ENCODE measurements at regions not wholly inside any gene's neighbourhood (a gene's known extent, or its start where the extent isn't known, plus 50 kb on each side); places are given as distances from the start of the nearest gene placed in this dataset.

DNA sequence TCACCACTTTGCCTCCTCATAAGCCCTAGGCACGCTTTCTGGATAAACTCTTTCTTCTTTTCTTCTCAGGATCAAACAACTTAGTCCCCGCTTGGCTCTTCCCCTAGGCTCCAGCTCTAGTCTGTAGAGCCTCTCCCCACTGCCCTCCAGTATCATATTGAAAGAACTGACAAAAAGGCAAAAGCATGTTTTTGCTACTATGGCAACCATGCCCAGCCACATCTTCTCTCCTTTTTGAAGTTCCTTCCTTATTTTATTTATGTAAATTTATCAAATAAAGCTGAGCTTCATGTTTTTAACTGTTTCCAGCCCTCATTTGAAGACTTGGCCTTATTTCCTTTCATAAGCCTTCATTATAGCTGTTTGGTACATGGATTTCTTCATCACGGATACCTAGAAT is 86.0 kb upstream of the LIMCH1 start:
- FAIRE-seq, result no peak
- no peak for DNase-seq (ENCODE audit: insufficient read length, low spot score)

DNA sequence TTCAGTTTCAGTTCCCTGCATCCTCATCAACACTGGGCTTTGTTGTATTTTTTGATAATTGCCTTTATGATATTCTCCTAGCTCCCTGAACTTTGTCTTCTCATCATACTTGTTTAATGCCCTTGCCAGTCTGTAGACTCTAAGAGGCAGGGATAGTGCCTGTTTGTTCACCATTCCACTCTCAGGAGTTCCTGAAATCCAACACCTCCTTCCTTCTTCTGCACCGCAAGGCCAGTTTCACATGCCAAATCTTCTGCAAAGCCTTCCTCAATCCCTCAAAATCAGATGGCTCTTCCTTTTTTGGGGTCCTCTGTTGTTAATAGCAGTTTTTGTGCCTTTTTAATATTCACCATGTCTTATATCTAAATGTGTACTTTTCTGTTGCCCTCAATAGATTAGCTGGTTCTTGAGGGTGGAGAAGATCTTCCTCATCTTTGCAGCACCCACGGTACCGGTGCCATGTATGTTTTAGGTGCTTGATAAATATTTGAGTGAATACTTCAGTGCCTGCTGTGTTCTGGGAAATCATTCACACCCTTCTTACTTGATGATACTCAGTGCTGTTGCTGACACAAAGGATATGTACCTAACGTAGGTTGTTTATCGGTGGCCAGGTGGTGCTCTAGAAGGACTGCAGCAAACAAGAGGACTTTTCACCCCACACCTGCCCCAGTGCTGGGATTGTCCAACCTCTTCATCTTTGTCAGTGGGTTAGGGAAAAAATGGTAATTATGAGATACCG is 85.3 kb upstream of the LIMCH1 start:
- FAIRE-seq (no peak), DNase-seq (ENCODE audit: insufficient read length, low spot score) (no peak)

DNA sequence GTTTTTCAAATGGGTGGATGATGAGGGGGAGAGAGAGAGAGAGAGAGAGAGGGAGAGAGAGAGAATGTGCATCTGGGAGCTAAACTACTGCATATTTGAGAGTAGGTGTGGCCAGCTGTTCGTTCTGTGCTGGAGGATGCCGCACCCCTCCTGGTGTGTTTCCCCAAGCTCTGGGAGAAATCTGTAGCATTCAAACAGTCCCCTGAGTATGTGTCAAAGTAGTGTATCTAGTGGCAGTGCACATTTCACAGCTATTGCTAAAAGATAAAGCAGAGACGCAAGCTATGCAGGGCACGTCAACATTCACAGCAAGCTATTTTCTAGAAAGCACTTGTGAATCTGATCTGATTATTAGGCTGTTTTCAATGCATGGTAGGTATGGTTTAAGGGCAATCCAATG is 83.5 kb upstream of the LIMCH1 start:
- FAIRE-seq, result no peak

DNA sequence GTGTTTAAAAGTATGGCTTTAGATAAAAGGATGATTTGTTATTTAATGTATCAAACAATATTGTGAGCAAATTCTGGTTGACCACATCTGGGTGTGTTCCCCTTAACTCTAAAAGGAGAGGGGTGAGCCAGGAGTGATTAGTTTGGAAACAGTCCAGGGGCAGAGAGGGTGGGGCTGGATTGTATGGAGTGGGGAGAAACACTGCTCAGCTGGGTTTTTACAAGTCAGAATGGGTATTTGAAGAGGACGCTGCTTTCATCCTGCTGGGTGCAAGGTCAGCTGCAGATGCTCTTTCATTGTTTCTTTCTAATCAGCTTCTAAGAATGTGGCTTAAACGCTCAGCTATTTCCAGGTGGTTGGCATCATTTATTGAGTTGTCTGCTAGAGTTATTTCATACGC is 82.8 kb upstream of the LIMCH1 start:
- no peak for DNase-seq (ENCODE audit: insufficient read length, low spot score)
- FAIRE-seq, result no peak

More for the DNA sequence above, 83.5 kb upstream of the LIMCH1 start:
- DNase-seq (ENCODE audit: insufficient read length, low spot score), result no peak

DNA sequence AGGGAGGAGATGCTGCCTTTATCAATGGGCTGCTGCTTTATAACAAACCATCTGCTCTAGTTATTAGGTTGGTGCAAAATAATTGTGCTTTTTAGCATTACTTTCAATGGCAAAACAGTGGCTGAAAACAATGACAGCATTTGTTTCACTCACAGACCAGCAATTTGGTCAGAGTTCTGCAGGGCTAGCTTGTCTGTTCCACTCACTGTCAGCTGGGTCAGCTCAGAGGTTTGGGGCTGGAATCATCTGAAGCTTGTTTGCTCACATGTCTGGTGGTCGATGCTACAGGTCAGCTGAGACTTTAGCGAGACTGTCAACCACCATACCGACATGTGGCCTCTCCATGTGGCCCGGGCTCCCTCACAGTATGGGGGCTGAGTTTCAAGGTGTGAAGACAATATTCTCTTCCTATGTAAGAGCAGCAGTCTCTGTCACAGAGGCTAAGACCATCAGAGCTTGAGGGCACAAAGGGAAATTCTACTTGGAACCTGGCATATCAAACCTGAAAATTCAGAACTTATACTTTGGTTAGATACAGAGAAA is 81.3 kb upstream of the LIMCH1 start:
- FAIRE-seq (no peak), DNase-seq (ENCODE audit: insufficient read length, low spot score) (no peak)

DNA sequence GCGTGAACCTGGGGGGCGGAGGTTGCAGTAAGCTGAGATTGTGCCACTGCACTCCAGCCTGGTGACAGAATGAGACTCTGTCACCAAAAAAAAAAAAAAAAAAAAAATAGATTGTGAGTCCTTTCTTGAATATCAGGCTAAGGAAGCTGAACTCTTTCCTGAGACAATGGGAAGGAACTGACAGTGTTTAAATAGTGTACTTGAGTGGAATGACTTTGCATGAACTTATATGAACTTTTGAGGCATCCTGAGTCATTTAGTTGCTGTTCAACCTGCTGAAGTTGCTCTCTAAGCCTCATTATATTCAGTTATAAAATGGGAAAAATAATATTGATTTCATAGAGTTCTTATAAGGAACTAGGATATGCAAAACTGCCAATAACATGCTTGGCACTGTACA is 79.3 kb upstream of the LIMCH1 start:
- DNase-seq (ENCODE audit: insufficient read length, low spot score) (no peak), FAIRE-seq (no peak)

DNA sequence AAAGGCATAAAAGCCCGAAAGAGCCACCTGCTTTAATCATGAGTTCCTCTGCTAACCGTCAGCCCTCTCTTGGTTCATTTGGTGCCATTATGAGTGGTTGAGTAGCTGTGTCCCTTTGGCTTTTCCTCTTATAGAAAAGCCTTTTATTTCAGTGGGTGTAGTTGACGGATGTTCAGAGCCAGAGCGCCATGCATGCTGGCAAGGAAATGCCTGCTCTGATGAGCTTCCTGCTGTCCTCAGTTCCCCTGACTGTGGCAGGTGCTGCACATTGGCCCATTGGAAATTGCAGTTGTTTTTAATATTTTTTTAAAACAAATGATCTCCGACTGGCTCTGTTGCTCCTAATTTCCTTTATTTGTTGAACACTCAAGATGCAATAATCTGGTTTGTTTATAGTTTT is 77.3 kb upstream of the LIMCH1 start:
- FAIRE-seq, result no peak
- DNase-seq (ENCODE audit: insufficient read length, low spot score), result no peak

DNA sequence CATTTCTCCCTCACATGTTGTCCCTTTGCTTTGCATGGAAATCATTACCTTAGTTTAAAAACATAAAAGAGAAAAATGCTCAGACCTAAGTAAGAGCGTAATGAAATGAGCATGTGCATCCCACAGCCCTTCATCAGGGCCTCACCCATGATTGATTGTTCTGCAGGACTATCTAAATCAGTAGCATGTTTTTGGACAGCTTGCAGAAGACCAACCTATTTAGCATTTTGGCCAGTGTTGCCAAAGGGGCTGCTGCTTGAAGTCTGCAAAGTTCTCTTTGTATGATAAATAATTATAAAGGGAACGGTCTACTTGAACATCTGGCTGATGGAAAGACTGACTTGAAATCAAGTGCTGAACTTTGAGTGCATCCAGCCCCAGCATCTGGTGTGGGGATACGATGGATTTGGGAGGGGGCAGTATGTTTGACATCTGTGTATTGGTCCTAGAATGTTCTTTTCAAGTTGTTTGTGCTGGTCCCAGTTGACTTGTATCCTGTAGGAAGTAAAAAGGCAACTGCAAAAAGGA is 76.1 kb upstream of the LIMCH1 start:
- FAIRE-seq (no peak), DNase-seq (ENCODE audit: insufficient read length, low spot score) (no peak)

DNA sequence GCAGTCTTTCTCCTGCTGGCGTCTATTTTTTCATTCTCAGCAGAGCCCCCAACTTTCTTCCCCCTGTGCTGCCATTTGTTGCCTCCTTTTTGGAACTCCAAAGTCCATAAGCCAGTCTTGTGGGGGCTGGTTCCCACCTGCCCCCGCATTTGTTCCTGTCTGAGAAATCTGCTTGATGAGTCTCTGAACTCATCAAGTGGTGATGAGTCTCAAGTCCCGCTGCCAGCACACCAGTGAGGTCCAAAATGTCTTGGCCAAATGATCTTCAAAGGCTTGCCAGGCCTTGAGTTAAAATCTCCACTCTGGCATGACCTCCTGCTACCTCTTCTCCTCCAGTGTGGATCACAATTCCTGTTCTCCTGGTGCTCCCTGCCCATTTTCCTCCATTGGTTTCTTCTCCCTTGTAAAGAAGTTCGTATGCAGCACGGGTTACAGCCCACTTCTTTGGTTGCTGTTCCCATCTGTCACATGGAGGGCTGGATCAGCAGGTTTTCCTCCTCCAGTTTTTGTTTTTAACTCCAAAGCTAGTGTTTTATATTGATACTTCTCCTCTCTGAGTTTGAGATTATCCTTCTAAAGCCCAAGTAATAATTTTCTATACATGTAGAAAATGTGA is 72.7 kb upstream of the LIMCH1 start:
- no peak for DNase-seq (ENCODE audit: insufficient read length, low spot score)
- no peak for FAIRE-seq

DNA sequence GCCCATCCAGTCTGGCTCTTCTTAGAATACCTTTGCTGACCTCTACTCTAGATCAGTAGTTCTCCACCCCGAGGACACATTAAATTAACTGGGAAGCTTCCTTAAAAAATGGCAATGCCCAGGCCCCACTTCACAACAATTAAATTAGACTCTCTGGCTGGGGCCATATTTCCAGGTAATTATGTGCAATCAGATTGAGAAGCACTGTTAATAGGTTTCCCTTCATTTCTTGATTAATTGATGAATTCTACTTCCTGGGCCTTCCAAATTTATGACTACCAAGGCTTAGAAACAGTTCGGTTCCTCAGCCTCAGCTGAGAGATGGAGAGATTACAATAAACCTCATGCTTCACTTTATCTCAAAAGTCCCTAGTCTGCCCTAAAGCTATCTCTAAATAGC is 71.7 kb upstream of the LIMCH1 start:
- DNase-seq (ENCODE audit: insufficient read length, low spot score) (no peak), FAIRE-seq (no peak)

DNA sequence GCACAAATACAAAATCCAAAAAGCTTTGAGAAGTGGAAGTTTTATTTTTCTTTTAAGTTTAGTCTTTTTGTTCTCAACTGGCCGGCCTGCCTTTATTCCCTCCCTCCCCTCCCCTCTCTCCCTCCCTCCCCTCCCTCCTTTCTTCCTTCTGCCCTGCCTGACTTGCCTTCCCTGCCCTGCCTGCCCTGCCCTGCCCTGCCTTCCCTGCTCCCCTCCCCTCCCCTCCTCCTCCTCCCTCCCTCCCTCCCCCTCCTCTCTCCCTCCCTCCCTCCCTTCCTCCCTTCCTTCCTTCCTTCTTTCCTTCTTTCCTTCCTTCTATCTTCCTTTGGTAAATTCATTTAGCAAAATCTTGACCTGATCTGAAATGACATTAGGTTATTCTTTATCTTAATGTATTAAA is 69.8 kb upstream of the LIMCH1 start:
- DNase-seq (ENCODE audit: insufficient read length, low spot score) (no peak), FAIRE-seq (no peak)

DNA sequence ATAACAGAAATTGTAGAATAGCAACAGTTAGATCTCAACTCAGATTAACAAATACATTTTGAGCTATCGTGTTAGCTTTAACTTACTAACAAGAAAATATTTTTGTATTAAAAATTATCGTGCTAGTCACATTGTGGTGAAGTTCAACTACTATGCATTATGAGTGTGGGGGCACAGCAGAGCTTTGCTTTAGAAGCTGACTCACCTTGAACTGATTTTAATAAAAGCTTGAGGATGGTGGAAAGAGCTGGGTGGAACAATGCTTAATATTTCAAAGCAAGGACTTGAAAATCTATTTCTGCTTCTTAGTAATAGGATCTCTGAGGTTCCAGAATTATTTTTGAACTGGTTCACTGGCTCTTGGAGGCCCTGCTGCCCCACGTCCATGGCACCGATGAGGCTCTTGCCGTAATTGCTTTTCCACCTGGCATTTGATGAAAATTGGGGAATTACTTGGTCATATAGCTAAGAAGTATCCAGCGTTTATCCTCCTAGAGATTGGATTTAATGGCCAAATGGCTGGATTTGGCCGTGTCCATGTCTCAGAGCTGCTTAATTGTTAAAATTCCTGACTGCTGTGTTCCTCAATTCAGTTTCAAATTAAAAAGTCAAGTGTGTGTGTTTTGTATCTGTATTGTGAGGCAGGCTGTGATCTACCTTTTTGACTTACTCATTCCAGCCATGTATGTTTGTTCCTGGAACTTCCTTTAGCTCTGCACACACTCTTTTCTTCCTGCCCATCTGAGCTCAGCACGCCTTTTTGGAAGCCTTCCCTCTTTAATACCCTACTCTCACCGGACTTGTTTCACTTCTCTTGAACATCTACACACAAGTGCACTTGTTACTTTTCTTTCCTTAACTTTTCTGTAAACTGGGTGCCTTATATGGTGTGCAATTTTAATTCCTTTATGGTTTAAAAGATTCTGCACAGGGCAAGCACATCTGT is 66.6 kb upstream of the LIMCH1 start:
- FAIRE-seq, result no peak
- no peak for DNase-seq (ENCODE audit: insufficient read length, low spot score)

DNA sequence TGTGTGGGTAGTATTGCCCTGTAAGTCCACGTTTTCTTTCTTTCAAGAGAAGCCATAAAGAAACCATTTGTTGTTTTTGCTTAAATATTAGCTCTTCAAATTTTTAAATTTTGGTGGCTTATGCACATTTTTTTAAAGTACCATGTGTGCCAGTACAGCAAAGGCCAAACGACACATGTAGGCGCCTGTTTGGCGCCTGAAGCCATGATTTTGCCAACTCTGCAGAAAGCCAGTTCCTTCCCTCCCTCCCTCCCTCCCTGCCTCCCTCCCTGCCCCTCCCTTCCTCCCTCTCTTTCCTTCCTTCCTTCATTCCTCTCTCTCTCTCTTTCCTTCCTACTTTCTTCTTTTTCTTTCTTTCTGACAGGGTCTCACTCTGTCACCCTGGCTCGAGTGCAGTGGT is 65.9 kb upstream of the LIMCH1 start:
- FAIRE-seq, result no peak
- no peak for DNase-seq (ENCODE audit: insufficient read length, low spot score)

DNA sequence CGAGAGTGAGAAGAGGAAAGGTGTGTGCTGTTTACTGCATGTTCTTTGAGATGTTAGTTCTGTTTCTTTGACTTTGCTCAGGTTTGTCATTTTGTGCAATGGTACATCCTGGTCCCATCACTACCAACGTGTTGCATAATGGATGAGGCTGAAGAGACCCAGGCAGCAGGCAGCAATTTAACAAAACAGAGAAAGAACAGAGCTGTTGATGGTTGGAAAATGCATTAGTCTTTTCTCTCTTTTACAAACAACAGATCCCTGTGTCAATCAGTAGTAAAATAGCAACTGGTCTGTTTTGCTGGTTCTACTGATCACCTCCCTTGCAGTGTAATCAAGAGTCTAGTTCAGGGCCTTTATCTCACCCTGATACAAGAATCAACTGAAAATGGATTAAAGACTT is 64.8 kb upstream of the LIMCH1 start:
- DNase-seq (ENCODE audit: insufficient read length, low spot score), result no peak
- FAIRE-seq, result no peak

DNA sequence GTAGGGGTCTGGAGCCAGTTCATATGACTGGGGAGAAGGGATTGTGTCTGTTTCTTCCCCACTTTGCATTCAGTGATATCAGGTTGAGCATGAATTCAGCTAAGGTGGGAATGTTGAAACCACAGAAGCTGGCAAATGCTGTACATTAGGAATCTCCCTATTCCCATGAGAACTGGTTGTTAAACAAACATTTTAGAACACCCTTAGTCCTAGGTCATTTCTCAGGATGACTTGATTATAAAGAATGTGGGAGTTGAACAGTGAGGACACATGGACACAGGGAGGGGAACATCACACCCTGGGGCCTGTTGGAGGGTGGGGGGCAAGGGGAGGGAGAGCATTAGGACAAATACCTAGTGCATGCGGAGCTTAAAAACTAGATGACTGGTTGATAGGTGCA is 62.6 kb upstream of the LIMCH1 start:
- DNase-seq (ENCODE audit: insufficient read length, low spot score) (no peak), FAIRE-seq (no peak)

DNA sequence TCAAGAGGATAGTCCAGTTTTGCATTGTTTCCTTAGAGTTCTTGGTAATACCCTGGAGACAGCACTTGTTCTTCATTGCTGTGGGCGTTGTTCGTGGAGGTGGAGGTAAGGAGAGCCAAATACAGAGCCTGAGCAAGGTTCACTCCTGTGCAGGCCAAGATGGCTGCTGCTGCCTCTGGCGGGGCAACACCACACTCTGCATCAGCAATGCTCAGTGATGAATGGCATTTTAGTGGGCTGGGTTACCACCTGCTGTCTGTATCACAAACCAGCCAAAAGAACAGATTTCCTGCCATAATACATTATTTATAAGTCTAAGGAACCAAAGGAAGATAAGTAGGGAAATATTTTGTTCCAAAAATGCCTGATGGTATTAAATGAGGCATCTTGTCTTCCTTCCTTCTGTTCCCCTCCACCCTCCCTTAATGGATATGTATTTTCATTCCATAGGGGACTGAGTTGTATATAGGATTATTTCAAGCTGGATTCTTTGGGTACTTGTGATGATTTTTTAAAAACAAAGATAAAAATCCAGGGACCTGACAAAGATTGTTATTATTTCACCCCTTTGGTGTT is 61.6 kb upstream of the LIMCH1 start:
- no peak for DNase-seq (ENCODE audit: insufficient read length, low spot score)
- no peak for FAIRE-seq

DNA sequence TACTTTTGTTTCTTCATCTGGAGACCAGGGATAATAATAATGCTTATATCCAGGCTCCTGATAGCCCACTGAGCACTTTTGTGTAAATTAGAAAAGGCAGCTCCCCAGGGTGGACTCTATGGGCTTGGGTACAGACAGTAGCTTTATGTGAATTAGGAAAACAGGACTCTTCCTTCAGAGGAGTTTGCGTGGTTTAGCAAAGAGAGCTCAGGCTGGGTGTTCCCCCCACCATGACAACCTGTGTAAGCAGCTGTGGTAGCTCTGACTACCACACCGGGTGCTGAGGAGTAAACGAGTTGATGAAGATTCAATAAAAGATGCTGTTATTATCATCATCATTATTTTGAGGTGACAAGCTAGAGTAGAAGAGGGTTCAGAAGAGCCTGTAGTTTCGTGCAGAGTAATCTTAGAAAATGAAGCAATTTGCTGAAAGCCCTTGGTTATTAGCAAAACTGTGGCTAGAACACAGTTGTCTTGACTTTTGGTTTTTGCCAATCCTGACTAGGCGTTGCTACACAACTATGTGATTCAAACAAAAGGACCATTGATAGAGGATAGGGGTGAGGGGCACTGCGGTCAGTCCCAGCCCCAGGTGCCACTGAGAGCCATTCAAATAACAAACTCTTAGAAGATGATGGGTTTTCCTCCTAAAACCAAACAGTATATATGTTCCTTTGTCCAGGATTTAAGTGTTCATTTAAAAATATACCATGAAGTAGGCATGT is 60.6 kb upstream of the LIMCH1 start:
- DNase-seq (ENCODE audit: insufficient read length, low spot score) (no peak), FAIRE-seq (no peak)

DNA sequence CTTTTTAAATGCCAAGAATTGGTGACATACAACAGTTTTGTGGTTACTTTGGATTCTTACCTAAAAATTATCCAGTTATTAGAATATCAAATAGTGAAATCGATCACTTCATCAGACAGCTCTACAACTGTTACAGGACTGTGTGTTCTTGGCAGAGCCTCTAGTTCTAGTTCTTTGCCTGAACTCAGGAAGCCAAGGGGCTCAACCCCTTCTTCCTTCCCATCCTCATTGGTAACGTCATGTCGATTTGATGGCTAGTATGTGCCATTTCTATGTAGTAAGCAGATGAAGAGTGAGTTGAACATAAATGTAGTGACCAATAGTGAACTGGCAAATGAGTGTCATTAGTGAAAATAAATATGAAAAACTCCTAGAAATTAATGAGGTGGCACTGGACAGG is 59.4 kb upstream of the LIMCH1 start:
- DNase-seq (ENCODE audit: insufficient read length, low spot score) (no peak), FAIRE-seq (no peak)

DNA sequence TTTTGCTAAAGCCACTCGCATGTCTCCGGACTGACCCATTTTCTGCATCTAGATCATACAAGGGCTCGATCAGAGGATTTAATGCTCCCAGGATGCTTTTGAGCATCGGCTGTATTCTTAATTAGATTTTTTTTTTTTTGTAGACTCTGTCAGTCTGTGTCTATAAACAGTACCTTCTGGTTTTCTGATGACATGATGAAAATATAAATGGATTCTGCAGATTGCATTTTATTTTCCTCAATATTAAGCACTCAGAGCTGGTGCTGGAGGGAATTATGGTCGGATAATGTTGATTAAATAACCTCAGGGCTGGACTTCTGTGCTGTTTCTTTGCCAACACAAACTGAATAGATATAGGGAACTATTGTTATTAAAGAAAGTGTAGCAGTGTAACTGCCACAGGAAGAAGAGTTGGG is 57.1 kb upstream of the LIMCH1 start:
- DNase-seq (ENCODE audit: insufficient read length, low spot score) (no peak), FAIRE-seq (no peak)

DNA sequence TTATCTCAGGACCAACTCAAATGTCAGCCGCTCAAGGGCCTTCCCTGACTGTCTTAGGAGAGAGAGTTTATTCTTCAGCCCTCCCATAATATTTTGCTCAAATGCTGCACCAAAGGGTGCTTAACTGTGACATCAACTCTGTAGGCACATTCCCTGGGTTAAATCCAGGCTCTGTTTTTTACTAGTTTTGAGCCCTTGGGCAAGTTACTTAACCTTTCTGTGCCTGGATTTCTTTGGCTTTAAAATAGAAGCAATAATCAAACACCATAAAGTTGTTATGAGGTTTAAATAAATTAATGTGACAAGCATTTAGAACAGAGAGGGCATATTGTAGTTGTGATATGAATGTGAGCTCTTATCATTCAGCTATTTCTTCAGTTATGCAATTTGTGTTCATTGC is 54.2 kb upstream of the LIMCH1 start:
- DNase-seq (ENCODE audit: insufficient read length, low spot score) (no peak), FAIRE-seq (no peak)
